SH-SY5Y (cell line): ENCODE measurements at regions not wholly inside any gene's neighbourhood (a gene's known extent, or its start where the extent isn't known, plus 50 kb on each side); places are given as distances from the start of the nearest gene placed in this dataset.

Experiments used
- GATA2 ChIP-seq: IDR thresholded peaks from 2 replicates; pipeline ENCODE4 v1.6.1; 2011; ENCODE audit warnings: mild to moderate bottlenecking, low read depth, low read length
- GATA3 ChIP-seq: IDR thresholded peaks from 2 replicates; pipeline ENCODE4 v1.6.1; 2011; ENCODE audit warnings: low read depth, mild to moderate bottlenecking, low read length, moderate library complexity

DNA sequence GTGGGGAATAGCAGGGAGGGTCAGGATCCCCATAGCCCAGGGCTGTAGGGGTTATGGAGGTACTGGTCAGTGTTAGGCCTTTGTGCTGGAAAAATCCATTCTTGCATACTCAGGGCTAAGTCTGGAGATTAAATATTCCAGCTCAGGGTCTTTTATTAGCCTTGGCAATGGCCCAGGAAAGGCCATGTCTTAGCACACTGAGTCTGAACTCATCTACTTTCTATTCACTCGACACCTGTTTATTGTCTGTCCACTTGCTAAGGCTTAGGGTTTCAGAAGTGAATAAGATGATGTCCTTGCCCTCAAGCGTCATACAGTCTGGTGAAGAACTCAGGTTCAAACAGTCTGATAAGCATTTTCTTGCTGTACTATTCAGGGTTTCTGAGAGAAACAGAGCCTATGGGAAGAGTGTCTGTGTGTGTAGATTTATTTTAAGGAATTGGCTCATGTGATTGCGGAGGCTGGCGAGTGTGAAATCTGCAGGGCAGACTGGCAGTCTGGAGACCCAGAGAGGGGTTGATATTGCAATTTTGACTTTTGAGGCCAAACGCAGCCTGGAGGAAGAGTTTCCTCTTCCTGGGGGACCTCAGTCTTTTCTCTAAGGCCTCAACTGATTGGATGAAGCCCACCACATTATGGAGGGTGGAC is 135.8 kb downstream of the RAMP3 start:
- TF ChIP-seq GATA2 (no peak), GATA3 (no peak)
